ENCODE measurements at regions not wholly inside any gene's neighbourhood (a gene's known extent, or its start where the extent isn't known, plus 50 kb on each side); places are given as distances from the start of the nearest gene placed in this dataset.

DNA sequence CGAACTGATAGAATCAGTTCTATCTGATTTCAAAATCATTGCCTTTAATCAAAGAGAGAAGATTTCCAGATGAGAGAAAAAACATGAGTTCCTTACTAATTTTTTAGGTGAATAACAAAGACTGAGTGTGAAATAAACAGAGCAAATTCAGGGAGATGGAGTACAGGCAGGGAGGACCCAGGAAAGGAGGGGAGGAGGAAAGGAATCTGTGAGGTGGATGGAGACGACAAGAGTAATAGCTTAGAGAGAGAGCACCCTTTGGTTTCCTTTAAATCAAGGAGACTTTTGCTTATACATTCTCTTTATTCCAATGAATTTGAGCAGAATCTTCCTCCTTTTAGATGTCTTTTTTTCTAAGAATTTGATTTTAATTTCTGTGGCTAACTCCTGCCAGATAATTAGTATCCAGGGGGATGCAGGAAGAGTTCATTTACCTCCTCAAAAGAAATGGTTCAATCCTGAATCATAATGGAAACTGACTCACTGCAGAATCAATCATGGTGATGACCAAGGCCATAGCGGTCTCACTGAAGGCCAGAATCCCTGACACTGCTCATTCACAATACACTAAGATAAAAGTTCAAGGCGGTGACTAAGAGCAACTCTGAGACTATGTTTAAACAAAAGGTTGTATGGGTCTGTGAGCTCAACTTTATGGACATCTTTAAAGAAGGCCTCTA is 234.0 kb upstream of the ZC3H12C start:
- TF ChIP-seq YY1 (IDR thresholded peaks at IDR 0.05; ENCODE audit: insufficient read depth, insufficient read length) (no peak), ZNF274 (IDR thresholded peaks at IDR 0.05; ENCODE audit: low read depth, low read length) (no peak)

Data from NT2/D1 (cell line).